22Rv1 (cell line): ENCODE measurements at regions not wholly inside any gene's neighbourhood (a gene's known extent, or its start where the extent isn't known, plus 50 kb on each side); places are given as distances from the start of the nearest gene placed in this dataset.

Experiments used
- CTCF ChIP-seq: fragments of 450-650 bp; IDR thresholded peaks from 2 replicates; pipeline ENCODE4 v1.5.1; 2017; ENCODE audit warnings: mild to moderate bottlenecking
- ZFX ChIP-seq: fragments of 450-650 bp; IDR thresholded peaks from 2 replicates; pipeline ENCODE4 v1.6.1; 2017; ENCODE audit warnings: antibody characterized with exemption, borderline replicate concordance

- TF ChIP-seq CTCF (no peak), ZFX (no peak)
Observed at GRCh38 chr6:71468841-71469700, 180.5 kb downstream of the OGFRL1 start.
